HepG2 (cell line): ENCODE measurements at regions not wholly inside any gene's neighbourhood (a gene's known extent, or its start where the extent isn't known, plus 50 kb on each side); places are given as distances from the start of the nearest gene placed in this dataset.

Experiments
- SP5 ChIP-seq: IDR thresholded peaks from 2 replicates; pipeline ENCODE4 v1.6.1; 2016; ENCODE audit warnings: low read depth, borderline replicate concordance
- ZNF451 ChIP-seq: sonication (generic); formaldehyde crosslinking; IDR thresholded peaks from 2 replicates; pipeline ENCODE4 v1.5.0; 2020; ENCODE audit warnings: mild to moderate bottlenecking, missing genetic modification reagents
- TF ChIP-seq, protein P1 (sequence below): sonication (generic); formaldehyde crosslinking; IDR thresholded peaks from 2 replicates; pipeline ENCODE4 v1.5.0; 2020; ENCODE audit warnings: mild to moderate bottlenecking, missing genetic modification reagents, moderate library complexity

DNA sequence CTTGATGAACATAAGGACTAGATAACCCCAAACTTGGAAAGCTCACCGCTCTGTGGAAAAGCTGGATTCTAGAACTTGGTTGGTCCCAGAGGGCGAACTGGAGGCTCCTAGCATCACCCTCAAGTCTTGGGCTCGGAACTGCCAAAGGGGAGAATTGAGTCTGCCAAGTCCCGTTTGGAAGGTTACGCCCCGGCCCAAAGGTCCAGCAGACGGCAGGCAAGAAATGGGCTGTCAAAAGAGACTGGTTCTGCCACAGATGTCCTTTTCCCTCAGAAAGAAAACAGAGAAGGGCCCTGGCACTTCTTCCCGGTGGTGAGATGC, 182.2 kb downstream of the ANAPC1 start:
- no peak for TF ChIP-seq ZNF451
- no peak for TF ChIP-seq SP5
- TF ChIP-seq, protein P1, sequence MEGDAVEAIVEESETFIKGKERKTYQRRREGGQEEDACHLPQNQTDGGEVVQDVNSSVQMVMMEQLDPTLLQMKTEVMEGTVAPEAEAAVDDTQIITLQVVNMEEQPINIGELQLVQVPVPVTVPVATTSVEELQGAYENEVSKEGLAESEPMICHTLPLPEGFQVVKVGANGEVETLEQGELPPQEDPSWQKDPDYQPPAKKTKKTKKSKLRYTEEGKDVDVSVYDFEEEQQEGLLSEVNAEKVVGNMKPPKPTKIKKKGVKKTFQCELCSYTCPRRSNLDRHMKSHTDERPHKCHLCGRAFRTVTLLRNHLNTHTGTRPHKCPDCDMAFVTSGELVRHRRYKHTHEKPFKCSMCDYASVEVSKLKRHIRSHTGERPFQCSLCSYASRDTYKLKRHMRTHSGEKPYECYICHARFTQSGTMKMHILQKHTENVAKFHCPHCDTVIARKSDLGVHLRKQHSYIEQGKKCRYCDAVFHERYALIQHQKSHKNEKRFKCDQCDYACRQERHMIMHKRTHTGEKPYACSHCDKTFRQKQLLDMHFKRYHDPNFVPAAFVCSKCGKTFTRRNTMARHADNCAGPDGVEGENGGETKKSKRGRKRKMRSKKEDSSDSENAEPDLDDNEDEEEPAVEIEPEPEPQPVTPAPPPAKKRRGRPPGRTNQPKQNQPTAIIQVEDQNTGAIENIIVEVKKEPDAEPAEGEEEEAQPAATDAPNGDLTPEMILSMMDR (CRISPR knock-in tag), result no peak
